Spinal cord (tissue), 9 donors: ENCODE measurements at regions not wholly inside any gene's neighbourhood (a gene's known extent, or its start where the extent isn't known, plus 50 kb on each side); places are given as distances from the start of the nearest gene placed in this dataset.

ENCODE experiments used
- DNase-seq, 6 donors: peaks; one replicate each; pipeline versions ENCODE4 v3.0.0 to v3.0.0-alpha.2; 2013 to 2015; ENCODE audit warnings: low spot score in 6 of 6, low read depth in 4 of 6
- H3K27ac ChIP-seq: one replicate; pipeline ENCODE4 v1.5.1; 2013; ENCODE audit warnings: low read depth, low read length, control low read depth
- H3K27me3 ChIP-seq: one replicate; pipeline ENCODE4 v1.6.1; 2013; ENCODE audit warnings: low read length; ENCODE audit not compliant: control insufficient read depth, insufficient read depth
- H3K36me3 ChIP-seq: one replicate; pipeline ENCODE4 v1.6.1; 2013; ENCODE audit warnings: low read length; ENCODE audit not compliant: control insufficient read depth, insufficient read depth
- H3K4me1 ChIP-seq: one replicate; pipeline ENCODE4 v1.6.1; 2013; ENCODE audit warnings: low read length; ENCODE audit not compliant: control insufficient read depth, insufficient read depth
- H3K4me3 ChIP-seq: one replicate; pipeline ENCODE4 v1.5.1; 2013; ENCODE audit warnings: low read depth, low read length, control low read depth
- H3K9me3 ChIP-seq: one replicate; pipeline ENCODE4 v1.6.1; 2013; ENCODE audit warnings: low read length; ENCODE audit not compliant: control insufficient read depth, insufficient read depth
- WGBS: methylation state at CpG from one replicate; pipeline ENCODE4 v1.1.5; 2013; ENCODE audit warnings: missing lambda C conversion rate; ENCODE audit not compliant: insufficient coverage; 5-methylcytosine and 5-hydroxymethylcytosine counted together
- donor health status: healthy.

DNA sequence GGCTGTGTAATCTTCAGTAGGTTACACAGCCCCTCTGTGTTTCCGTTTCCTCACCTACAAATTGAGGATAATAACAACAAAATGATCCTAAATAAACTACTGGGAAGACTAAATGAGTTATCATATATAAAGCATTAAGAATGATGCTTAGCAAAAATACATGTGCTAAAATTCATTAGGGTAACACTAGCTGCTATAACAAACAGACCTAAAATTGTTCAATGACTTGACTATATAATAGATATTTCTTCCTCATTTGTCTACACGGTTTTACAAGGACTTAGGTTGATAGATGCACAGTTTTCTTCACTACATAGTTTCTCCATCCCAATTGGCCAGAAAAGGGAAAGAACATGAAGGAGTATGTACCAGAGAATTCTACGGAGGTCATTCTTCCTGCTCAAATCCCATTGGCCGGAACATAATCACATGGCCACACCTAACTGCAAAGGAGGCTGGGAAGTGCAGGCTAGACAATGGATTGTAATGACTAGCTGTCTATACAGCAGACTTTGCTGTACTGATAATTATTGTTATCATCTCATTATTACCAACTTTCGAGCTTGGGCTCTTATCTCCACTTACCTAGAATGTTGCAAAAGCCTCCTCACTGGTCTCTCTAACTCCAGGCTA lies 223.5 kb upstream of the NUDT4 start:
- Histone ChIP-seq H3K27me3 (no peaks in the 10 kb centered on the region), H3K36me3 (no peaks in the 10 kb centered on the region), H3K4me1 (peaks cover 9% of the 10 kb centered on the region), H3K27ac (no peak overlapping the region), H3K9me3 (peaks cover 8% of the 10 kb centered on the region), H3K4me3 (no peak overlapping the region)
- WGBS = 100% methylated on average over 1 of the region's 5 CpGs
- DNase-seq = no peak

DNA sequence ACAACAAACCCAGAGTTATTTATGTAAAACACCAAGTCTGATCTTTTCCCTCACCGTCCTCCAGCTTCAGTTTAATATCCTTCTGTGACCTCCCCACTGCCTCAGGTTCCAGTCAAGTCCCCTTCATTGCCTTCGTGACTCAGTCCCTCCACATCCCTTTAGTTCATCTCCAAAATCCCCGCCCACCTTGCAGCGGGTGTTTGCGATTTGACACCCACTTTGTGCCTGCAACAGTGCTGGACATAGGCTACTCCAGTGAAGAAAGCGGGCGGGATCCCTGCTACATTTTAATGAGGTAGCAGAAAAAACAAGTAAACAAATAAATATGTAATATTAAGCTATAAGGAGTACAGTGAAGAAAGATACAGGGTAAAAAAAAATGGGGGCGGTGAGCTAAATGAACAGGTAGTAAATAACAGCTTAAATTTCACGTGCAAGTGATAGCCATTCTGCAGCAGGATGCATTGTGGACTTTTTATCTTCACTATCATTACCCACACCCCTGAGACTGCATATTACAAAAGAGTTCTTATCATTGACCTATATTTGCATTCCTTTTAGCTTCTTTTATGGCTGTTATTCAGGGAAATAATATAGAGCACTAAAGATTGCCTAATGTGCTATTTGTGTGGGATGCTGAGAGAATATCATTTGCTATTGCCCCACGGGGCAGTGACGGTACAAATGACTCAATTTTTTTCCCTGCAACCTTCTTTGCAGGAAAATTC lies 222.8 kb upstream of the NUDT4 start:
- H3K27ac ChIP-seq = no peak overlapping the region
- H3K9me3 ChIP-seq = peaks cover 8% of the 10 kb centered on the region
- peaks cover 9% of the 10 kb centered on the region for H3K4me1 ChIP-seq
- WGBS = 98% methylated on average over 2 of the region's 11 CpGs
- peak in 1 of 6 donors; percentile 85 for DNase-seq
- H3K27me3 ChIP-seq = no peaks in the 10 kb centered on the region
- no peak overlapping the region for H3K4me3 ChIP-seq
- H3K36me3 ChIP-seq = no peaks in the 10 kb centered on the region

GRCh38 chr12:93156086-93156716 lies 221.5 kb upstream of the NUDT4 start:
- peak overlapping the region; percentile 45 for H3K27ac ChIP-seq

GRCh38 chr12:93157279-93157678 lies 220.4 kb upstream of the NUDT4 start:
- peaks cover 9% of the 10 kb centered on the region for H3K4me1 ChIP-seq
- DNase-seq = no peak
- H3K9me3 ChIP-seq = peaks cover 8% of the 10 kb centered on the region
- no peaks in the 10 kb centered on the region for H3K27me3 ChIP-seq
- no peaks in the 10 kb centered on the region for H3K36me3 ChIP-seq
- H3K4me3 ChIP-seq = no peak overlapping the region
- no CpG with 5 or more reads among the region's 1 CpG for WGBS
- no peak overlapping the region for H3K27ac ChIP-seq

More at GRCh38 chr12:93156086-93156716, 221.5 kb upstream of the NUDT4 start:
- Histone ChIP-seq H3K4me1 (peaks cover 9% of the 10 kb centered on the region), H3K36me3 (no peaks in the 10 kb centered on the region), H3K27me3 (no peaks in the 10 kb centered on the region), H3K4me3 (no peak overlapping the region), H3K9me3 (peaks cover 8% of the 10 kb centered on the region)
- peak; percentile 29 to 87 (median 53) for DNase-seq
- 37% methylated on average over 4 of the region's 7 CpGs for WGBS

DNA sequence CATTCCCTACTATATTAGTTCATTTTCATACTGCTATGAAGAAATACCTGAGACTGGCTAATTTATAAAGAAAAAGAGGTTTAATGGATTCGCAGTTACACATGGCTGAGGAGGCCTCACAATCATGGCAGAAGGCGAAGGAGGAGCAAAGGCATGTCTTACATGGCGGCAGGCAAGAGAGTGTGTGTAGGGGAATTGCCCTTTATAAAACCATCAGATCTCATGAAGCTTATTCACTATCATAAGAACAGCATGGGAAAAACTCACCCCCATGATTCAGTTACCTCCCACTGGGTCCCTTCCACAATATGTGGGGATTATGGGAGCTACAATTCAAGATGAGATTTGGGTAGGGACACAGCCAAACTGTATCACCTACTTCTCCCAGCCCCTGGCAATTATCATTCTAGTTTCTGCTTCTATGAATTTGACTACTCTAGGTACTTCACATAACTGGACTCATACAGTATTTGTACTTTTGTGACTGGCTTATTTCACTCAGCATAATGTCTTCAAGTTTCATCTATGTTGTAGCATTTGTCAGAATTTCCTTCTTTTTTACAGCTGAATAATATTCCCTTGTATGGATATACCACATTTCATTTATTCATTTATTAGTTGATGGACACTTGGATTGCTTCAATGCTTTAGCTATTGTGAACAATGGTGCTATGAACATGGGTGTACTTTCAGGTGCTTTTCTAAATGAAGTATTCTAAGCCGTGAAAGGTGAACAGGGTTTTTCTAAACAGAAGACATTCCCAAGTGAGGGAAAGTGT lies 219.5 kb upstream of the NUDT4 start:
- no peak overlapping the region for H3K27ac ChIP-seq
- no peaks in the 10 kb centered on the region for H3K36me3 ChIP-seq
- H3K4me1 ChIP-seq = peaks cover 9% of the 10 kb centered on the region
- no peak overlapping the region for H3K4me3 ChIP-seq
- peaks cover 8% of the 10 kb centered on the region for H3K9me3 ChIP-seq
- H3K27me3 ChIP-seq = no peaks in the 10 kb centered on the region
- DNase-seq = no peak
- 100% methylated on average over 1 of the region's 4 CpGs for WGBS

GRCh38 chr12:93163260-93164036 lies 214.3 kb upstream of the NUDT4 start:
- 100% methylated on average over 2 of the region's 4 CpGs for WGBS
- Histone ChIP-seq H3K4me3 (no peak overlapping the region), H3K27me3 (peaks cover 2% of the 10 kb centered on the region), H3K27ac (no peak overlapping the region), H3K36me3 (no peaks in the 10 kb centered on the region), H3K9me3 (no peaks in the 10 kb centered on the region), H3K4me1 (no peaks in the 10 kb centered on the region)
- DNase-seq = no peak

GRCh38 chr12:93164103-93164880 lies 213.4 kb upstream of the NUDT4 start:
- Histone ChIP-seq H3K4me1 (no peaks in the 10 kb centered on the region), H3K27ac (no peak overlapping the region), H3K4me3 (no peak overlapping the region), H3K9me3 (no peaks in the 10 kb centered on the region), H3K36me3 (no peaks in the 10 kb centered on the region), H3K27me3 (peaks cover 2% of the 10 kb centered on the region)
- 100% methylated on average over 3 of the region's 5 CpGs for WGBS
- no peak for DNase-seq

- Histone ChIP-seq H3K9me3 (no peaks in the 10 kb centered on the region), H3K27me3 (peaks cover 2% of the 10 kb centered on the region), H3K4me3 (no peak overlapping the region), H3K27ac (no peak overlapping the region), H3K36me3 (no peaks in the 10 kb centered on the region), H3K4me1 (no peaks in the 10 kb centered on the region)
- DNase-seq = no peak
- 81% methylated on average over 3 of the region's 4 CpGs for WGBS
These were observed 212.3 kb upstream of the NUDT4 start for GRCh38 chr12:93165384-93165932.
